HCT116 (cell line): ENCODE measurements at regions not wholly inside any gene's neighbourhood (a gene's known extent, or its start where the extent isn't known, plus 50 kb on each side); places are given as distances from the start of the nearest gene placed in this dataset.

ENCODE experiments used
- CEBPB ChIP-seq: IDR thresholded peaks from 2 replicates; pipeline ENCODE4 v1.6.1; 2012; ENCODE audit warnings: low read depth
- CTCF ChIP-seq, 3 experiments: fragments of 200-600 bp in 1 of 3; sonication (generic) in 1 of 3; IDR thresholded peaks in 2 of 3; conservative IDR thresholded peaks in 1 of 3; 2 replicates each; pipeline ENCODE4 v1.5.1; 2012 to 2017; ENCODE audit warnings: low read depth in 2 of 3, low read length in 2 of 3, antibody characterized with exemption in 1 of 3, borderline replicate concordance in 1 of 3, control low read depth in 1 of 3, mild to moderate bottlenecking in 1 of 3, mixed read lengths in 1 of 3, mixed run types in 1 of 3, moderate library complexity in 1 of 3; ENCODE audit not compliant: insufficient read depth in 1 of 3
- JUND ChIP-seq: IDR thresholded peaks from 2 replicates; pipeline ENCODE4 v1.6.1; 2012
- POLR2A ChIP-seq: IDR thresholded peaks from 2 replicates; pipeline ENCODE4 v1.7.0; 2011; ENCODE audit warnings: borderline replicate concordance; ENCODE audit not compliant: insufficient read depth, insufficient read length; ENCODE audit errors: extremely low read depth
- POLR2AphosphoS5 ChIP-seq: IDR thresholded peaks from 2 replicates; pipeline ENCODE4 v1.6.1; 2011; ENCODE audit warnings: mild to moderate bottlenecking, low read depth, low read length, moderate library complexity
- RAD21 ChIP-seq: IDR thresholded peaks from 2 replicates; pipeline ENCODE4 v1.6.1; 2012; ENCODE audit warnings: low read depth, mild to moderate bottlenecking
- REST ChIP-seq: IDR thresholded peaks from 2 replicates; pipeline ENCODE4 v1.6.1; 2012; ENCODE audit warnings: low read depth
- SIN3A ChIP-seq: IDR thresholded peaks from 2 replicates; pipeline ENCODE4 v1.6.1; 2012; ENCODE audit warnings: low read depth
- SP1 ChIP-seq: IDR thresholded peaks from 2 replicates; pipeline ENCODE4 v1.6.1; 2012; ENCODE audit warnings: low read depth
- TCF7L2 ChIP-seq: IDR thresholded peaks from 2 replicates; pipeline ENCODE4 v1.7.0; 2011; ENCODE audit warnings: borderline replicate concordance, inconsistent platforms; ENCODE audit not compliant: insufficient read depth, insufficient read length; ENCODE audit errors: extremely low read depth

GRCh38 chr2:239646184-239646583 lies 245.4 kb upstream of the HDAC4 start:
- TF ChIP-seq CTCF (IDR thresholded peaks at IDR 0.05 in 2 of 3, conservative IDR thresholded peaks at IDR 0.05 in 1 of 3; ENCODE audit: borderline replicate concordance in 1 of 3, insufficient read depth in 1 of 3, low read depth in 2 of 3, low read length in 2 of 3) (no peak), SIN3A (no peak), SP1 (no peak), POLR2A (no peak), JUND (no peak), POLR2AphosphoS5 (no peak), TCF7L2 (no peak), CEBPB (no peak), RAD21 (no peak), REST (no peak)
